ENCODE measurements at regions not wholly inside any gene's neighbourhood (a gene's known extent, or its start where the extent isn't known, plus 50 kb on each side); places are given as distances from the start of the nearest gene placed in this dataset.

GRCh38 chr10:2813693-2814092, 253.7 kb upstream of the PFKP start:
- H3K4me3 ChIP-seq (ENCODE audit: low read depth, low read length): no peak overlapping the region
- TF ChIP-seq CTCF (IDR thresholded peaks at IDR 0.05; ENCODE audit: low read depth, low read length): no peak

- no peak overlapping the region for H3K4me3 ChIP-seq (ENCODE audit: low read depth, low read length)
- TF ChIP-seq CTCF (IDR thresholded peaks at IDR 0.05; ENCODE audit: low read depth, low read length): no peak
These were observed 254.1 kb upstream of the PFKP start for GRCh38 chr10:2813286-2813685.

GRCh38 chr10:2812631-2813030, 254.7 kb upstream of the PFKP start:
- no peak overlapping the region for H3K4me3 ChIP-seq (ENCODE audit: low read depth, low read length)
- TF ChIP-seq CTCF (IDR thresholded peaks at IDR 0.05; ENCODE audit: low read depth, low read length): no peak

GRCh38 chr10:2800178-2800577, 267.2 kb upstream of the PFKP start:
- H3K4me3 ChIP-seq (ENCODE audit: low read depth, low read length): no peak overlapping the region
- TF ChIP-seq CTCF (IDR thresholded peaks at IDR 0.05; ENCODE audit: low read depth, low read length): no peak

GRCh38 chr10:2798336-2799022, 268.9 kb upstream of the PFKP start:
- H3K4me3 ChIP-seq (ENCODE audit: low read depth, low read length): no peak overlapping the region
- TF ChIP-seq CTCF (IDR thresholded peaks at IDR 0.05; ENCODE audit: low read depth, low read length): no peak

GRCh38 chr10:2791774-2792443, 275.4 kb upstream of the PFKP start:
- no peak for TF ChIP-seq CTCF (IDR thresholded peaks at IDR 0.05; ENCODE audit: low read depth, low read length)
- H3K4me3 ChIP-seq (ENCODE audit: low read depth, low read length): no peak overlapping the region

GRCh38 chr10:2790396-2791188, 276.8 kb upstream of the PFKP start:
- no peak overlapping the region for H3K4me3 ChIP-seq (ENCODE audit: low read depth, low read length)
- no peak for TF ChIP-seq CTCF (IDR thresholded peaks at IDR 0.05; ENCODE audit: low read depth, low read length)

Data from WI38 (cell line).